GM06990 (cell line): ENCODE measurements at regions not wholly inside any gene's neighbourhood (a gene's known extent, or its start where the extent isn't known, plus 50 kb on each side); places are given as distances from the start of the nearest gene placed in this dataset.
"Not testable (repeated sequence)": the region's sequence is repeated elsewhere in the genome, so short reads cannot be mapped to it uniquely, and the experiment has no call there.

Experiments
- DNase-seq: peaks from one replicate; pipeline ENCODE4 v3.0.0-alpha.2; 2011; ENCODE audit not compliant: insufficient read length; ENCODE audit errors: extremely low read depth
- H3K27me3 ChIP-seq: replicated peaks from 2 replicates; pipeline ENCODE4 v1.6.0; 2011; ENCODE audit warnings: low read length; ENCODE audit not compliant: control insufficient read depth, insufficient read depth
- H3K36me3 ChIP-seq: 2 replicates; pipeline ENCODE4 v1.5.1; 2011; ENCODE audit warnings: low read length; ENCODE audit not compliant: control insufficient read depth, insufficient read depth
- H3K4me3 ChIP-seq: replicated peaks from 2 replicates; pipeline ENCODE4 v1.5.1; 2011; ENCODE audit warnings: low read depth, mild to moderate bottlenecking, control low read depth, low read length
- TF ChIP-seq, protein P1 (sequence below): IDR thresholded peaks from 2 replicates; pipeline ENCODE4 v1.5.1; 2011; ENCODE audit warnings: low read length, control low read depth, mild to moderate bottlenecking, inconsistent platforms; ENCODE audit not compliant: insufficient read depth, poor library complexity, severe bottlenecking

DNA sequence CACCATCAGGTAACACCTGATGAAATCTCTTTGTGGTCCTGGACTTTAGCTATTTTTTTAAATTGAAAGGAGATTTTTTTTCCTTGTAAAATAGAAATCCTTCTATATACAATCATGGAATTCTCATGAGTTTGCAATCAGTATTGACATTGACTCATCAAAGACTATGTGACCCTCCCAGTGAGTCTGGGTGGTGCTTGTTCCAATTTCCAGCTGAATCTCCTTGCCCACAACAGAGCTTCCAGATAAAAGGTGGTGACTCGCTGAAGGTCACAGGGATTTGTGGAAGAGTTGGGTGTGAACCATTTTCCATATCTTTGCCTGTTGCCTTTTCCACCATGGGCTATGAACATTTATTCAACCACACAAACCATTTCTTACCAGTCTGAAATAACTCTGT lies 486.6 kb downstream of the AJAP1 start:
- Histone ChIP-seq H3K27me3 (no peaks in the 10 kb centered on the region), H3K4me3 (no peak overlapping the region), H3K36me3 (no peaks in the 10 kb centered on the region)
- DNase-seq, result no peak
- TF ChIP-seq, protein P1, sequence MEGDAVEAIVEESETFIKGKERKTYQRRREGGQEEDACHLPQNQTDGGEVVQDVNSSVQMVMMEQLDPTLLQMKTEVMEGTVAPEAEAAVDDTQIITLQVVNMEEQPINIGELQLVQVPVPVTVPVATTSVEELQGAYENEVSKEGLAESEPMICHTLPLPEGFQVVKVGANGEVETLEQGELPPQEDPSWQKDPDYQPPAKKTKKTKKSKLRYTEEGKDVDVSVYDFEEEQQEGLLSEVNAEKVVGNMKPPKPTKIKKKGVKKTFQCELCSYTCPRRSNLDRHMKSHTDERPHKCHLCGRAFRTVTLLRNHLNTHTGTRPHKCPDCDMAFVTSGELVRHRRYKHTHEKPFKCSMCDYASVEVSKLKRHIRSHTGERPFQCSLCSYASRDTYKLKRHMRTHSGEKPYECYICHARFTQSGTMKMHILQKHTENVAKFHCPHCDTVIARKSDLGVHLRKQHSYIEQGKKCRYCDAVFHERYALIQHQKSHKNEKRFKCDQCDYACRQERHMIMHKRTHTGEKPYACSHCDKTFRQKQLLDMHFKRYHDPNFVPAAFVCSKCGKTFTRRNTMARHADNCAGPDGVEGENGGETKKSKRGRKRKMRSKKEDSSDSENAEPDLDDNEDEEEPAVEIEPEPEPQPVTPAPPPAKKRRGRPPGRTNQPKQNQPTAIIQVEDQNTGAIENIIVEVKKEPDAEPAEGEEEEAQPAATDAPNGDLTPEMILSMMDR, result no peak

DNA sequence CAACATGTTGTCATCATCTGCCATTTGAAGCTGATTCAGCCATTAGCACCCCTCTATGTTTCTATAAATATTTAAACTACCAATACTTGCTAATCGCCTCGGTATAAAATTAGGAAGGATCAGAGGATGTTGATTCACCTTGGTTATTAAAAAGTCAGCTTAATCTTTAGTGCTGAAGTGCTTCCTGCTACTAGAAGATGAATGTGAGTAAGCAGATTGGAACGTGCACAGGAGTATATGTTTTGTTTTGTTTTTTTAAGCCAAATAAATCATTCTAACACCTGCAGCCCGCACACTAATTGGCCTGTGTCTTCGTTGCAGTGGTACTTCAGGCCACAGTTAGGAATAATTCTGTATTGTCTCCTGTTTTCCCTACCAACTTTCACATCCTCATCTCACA lies 485.7 kb downstream of the AJAP1 start:
- DNase-seq, result no peak
- Histone ChIP-seq H3K27me3 (no peaks in the 10 kb centered on the region), H3K4me3 (no peak overlapping the region), H3K36me3 (no peaks in the 10 kb centered on the region)
- TF ChIP-seq, protein P1, result no peak

DNA sequence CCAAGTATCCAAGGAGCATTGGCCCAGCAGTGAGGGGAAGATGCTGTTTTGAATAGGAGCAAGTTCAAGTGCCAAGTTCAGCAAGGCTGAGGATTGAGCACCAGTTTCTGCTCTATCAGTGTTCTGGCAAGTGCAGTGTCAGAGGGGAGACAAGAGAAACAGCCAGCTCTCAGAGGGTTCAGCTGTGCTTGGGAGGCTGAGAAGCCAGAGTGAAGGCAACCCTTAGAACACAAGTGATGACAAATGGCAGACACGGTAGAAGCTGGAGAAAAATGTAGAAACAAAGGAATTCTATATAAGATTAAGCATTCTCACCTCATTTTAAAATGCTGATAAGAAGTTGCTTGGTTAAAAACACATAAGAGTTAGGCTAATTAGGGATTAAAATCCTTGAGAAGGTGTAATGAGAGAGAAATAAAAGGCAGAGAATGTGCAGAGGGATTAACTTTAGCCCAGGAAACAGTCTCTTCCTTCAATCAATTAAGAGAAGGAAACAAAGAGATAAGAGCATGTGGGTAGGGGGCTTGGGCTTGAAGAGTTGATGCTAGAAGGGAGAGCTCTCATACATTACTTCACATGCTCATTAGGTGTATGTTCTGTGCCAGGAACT lies 475.4 kb downstream of the AJAP1 start:
- DNase-seq, result no peak
- Histone ChIP-seq H3K4me3 (no peak overlapping the region), H3K36me3 (no peaks in the 10 kb centered on the region), H3K27me3 (no peaks in the 10 kb centered on the region)
- TF ChIP-seq, protein P1, result no peak

DNA sequence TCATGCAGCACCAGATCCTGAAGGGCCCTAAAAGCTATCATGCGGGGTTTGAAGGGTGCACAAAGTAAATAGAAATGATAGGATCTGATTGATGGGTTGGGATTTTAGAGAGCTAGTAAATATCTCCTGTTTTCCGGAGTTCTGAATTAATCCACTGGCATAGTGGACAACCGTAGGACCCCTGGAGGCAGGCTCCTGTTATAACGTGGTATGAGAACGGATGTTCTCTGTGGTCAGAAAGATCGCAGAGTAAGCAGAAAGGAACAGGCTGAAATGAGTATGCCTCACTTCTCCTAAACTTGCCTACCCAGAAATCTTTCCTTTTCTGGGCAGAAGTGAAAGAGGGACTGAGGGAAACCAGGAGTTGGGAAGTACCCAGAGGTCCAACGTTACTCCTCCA lies 470.8 kb downstream of the AJAP1 start:
- H3K4me3 ChIP-seq, result no peak overlapping the region
- DNase-seq, result no peak
- TF ChIP-seq, protein P1, result no peak
- no peaks in the 10 kb centered on the region for H3K27me3 ChIP-seq
- H3K36me3 ChIP-seq, result no peaks in the 10 kb centered on the region

DNA sequence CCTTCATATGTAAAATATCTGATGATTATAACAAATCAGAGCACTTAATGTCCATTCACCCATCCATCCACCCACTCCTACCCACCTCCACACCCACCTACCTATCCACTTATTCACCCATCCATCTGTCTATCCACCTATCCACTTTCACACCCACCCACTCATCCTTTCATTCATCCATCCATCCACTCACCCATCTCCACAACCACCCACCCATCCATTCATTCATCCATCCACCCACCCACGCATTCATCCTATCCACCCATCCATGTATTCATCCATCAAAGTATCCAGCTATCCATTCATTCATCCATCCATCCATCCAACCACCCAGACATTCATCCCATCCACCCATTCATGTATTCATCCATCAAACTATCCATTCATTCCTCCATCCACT lies 466.1 kb downstream of the AJAP1 start:
- no peak for DNase-seq
- Histone ChIP-seq H3K4me3 (no peak overlapping the region), H3K36me3 (no peaks in the 10 kb centered on the region), H3K27me3 (no peaks in the 10 kb centered on the region)
- TF ChIP-seq, protein P1, result no peak

DNA sequence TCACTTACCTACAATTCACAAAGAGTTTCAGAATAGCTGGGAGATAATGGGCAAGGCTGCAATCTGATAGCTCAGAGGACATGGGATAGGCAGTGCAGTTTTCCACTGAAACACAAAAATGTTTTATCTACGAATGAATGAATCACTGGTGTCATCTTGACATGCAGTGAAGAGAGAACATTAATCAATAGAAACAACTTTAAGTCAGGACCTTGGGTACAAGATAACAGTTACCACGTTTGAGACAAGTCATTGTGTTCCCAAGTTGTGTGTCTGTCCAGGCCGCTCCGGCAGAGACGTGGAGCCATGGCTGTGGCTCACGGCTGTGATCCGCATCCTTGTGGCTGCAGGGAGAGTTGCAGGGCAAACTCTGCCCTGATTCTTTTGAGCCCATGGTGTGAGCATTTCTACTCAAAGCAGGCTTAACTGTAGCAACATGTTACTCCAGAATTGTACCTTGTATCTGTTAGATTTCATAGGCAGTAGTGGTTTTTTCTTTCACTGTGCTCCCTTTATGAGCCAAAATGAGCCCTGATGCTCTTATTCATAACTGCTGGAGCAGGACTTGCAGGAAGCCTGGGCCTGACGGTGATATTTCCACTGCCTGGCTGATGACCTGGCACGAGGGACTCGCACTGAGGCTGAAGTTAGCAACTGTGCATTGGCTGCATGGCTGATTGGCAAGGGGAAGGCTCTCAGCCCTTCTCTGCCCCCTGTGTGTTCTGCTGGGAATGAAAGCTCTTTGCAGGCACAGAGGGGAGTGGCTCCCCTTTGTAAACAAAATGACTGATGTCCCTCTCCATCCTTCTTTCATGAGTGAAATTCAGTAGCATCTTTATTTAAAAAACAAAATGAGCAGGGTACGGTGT lies 465.2 kb downstream of the AJAP1 start:
- no peaks in the 10 kb centered on the region for H3K36me3 ChIP-seq
- DNase-seq, result no peak
- H3K27me3 ChIP-seq, result no peaks in the 10 kb centered on the region
- no peak overlapping the region for H3K4me3 ChIP-seq
- TF ChIP-seq, protein P1, result no peak

DNA sequence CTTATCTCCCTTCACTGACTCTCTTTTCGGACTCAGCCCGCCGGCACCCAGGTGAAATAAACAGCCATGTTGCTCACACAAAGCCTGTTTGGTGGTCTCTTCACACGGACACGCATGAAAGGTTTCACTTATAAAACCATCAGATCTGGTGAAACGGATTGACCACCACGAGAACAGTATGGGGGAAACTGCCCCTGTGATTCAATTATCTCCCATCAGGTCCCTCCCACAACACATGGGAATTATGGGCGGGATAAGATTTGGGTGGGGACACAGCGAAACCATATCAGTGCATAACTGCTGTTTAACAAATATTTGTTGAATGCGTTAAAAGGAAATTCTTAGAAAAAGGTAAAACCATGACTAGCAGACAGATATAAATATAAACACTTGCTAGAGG lies 464.4 kb downstream of the AJAP1 start:
- not testable (repeated sequence) for H3K27me3 ChIP-seq, H3K4me3 ChIP-seq, DNase-seq, H3K36me3 ChIP-seq

DNA sequence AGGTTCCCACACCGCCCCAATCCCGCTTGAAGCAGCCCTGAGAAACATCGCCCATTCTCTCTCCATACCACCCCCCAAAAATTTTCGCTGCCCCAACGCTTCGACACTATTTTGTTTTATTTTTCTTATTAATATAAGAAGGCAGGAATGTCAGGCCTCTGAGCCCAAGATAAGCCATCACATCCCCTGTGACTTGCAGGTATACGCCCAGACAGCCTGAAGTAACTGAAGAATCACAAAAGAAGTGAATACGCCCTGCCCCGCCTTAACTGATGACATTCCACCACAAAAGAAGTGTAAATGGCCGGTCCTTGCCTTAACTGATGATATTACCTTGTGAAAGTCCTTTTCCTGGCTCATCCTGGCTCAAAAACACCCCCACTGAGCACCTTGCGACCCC lies 463.9 kb downstream of the AJAP1 start:
- not testable (repeated sequence) for DNase-seq

More for the DNA sequence above, 463.9 kb downstream of the AJAP1 start:
- not testable (repeated sequence) for H3K36me3 ChIP-seq, H3K27me3 ChIP-seq, H3K4me3 ChIP-seq
